A549 (cell line): ENCODE measurements at regions not wholly inside any gene's neighbourhood (a gene's known extent, or its start where the extent isn't known, plus 50 kb on each side); places are given as distances from the start of the nearest gene placed in this dataset.

Experiments
- ATAC-seq, 2 experiments: fragments of 200-7000 bp in 1 of 2; fragments of >200 bp in 1 of 2; cut with Nextera tagmentation in 1 of 2; cut with Tn5 transposase in 1 of 2; 3 replicates each; pipeline versions ENCODE4 v1.8.0 to v1.9.1; 2018 to 2020; ENCODE audit warnings: mild to moderate bottlenecking in 1 of 2, moderate library complexity in 1 of 2
- CTCF ChIA-PET: fragments of 300-600 bp; sonication (Branson Sonifier 250); formaldehyde crosslinking; extraction: SDS; loops from one replicate; lab custom pipeline; 2021; ENCODE audit warnings: antibody characterized with exemption, inconsistent platforms; lab: Yijun Ruan, JAX
- POLR2A ChIA-PET: fragments of 350-600 bp; formaldehyde crosslinking; extraction: SDS; loops from one replicate; lab custom pipeline; 2021; ENCODE audit warnings: antibody characterized with exemption, inconsistent platforms; lab: Yijun Ruan, JAX
- DNase-seq, 2 experiments: peaks; one replicate each; pipeline versions ENCODE4 v3.0.0 to v3.0.0-alpha.2; 2011 to 2016; ENCODE audit warnings: low read depth in 1 of 2, low spot score in 1 of 2
- FAIRE-seq: peaks from 2 replicates; lab custom pipeline; 2011; peaks lifted over from hg19 to GRCh38; lab: Jason Lieb, UNC
- H3K27ac ChIP-seq, 2 experiments: fragments of >200 bp; sonication (Bioruptor Twin); formaldehyde crosslinking; 3 replicates each; pipeline ENCODE4 v1.5.1; 2016 to 2017
- H3K4me1 ChIP-seq: fragments of >200 bp; sonication (Bioruptor Twin); formaldehyde crosslinking; 3 replicates; pipeline ENCODE4 v1.6.1; 2016
- H3K4me2 ChIP-seq: fragments of >200 bp; sonication (Bioruptor Twin); formaldehyde crosslinking; 3 replicates; pipeline ENCODE4 v1.6.1; 2016
- H3K4me3 ChIP-seq: fragments of >200 bp; sonication (Bioruptor Twin); formaldehyde crosslinking; 3 replicates; pipeline ENCODE4 v1.5.1; 2016
- H3K9me3 ChIP-seq: fragments of >200 bp; sonication (Bioruptor Twin); formaldehyde crosslinking; 3 replicates; pipeline ENCODE4 v1.6.1; 2016
- BCL3 ChIP-seq: fragments of >200 bp; sonication (Bioruptor Twin); formaldehyde crosslinking; IDR thresholded peaks from 3 replicates; pipeline ENCODE4 v1.6.1; 2016
- BHLHE40 ChIP-seq: IDR thresholded peaks from 2 replicates; pipeline ENCODE4 v1.6.1; 2012; ENCODE audit warnings: low read depth, low read length, inconsistent platforms
- CEBPB ChIP-seq, 2 experiments: fragments of >200 bp in 1 of 2; sonication (Bioruptor Twin) in 1 of 2; formaldehyde crosslinking in 1 of 2; IDR thresholded peaks; 2 replicates each; pipeline ENCODE4 v1.6.1; 2012 to 2016
- EHF ChIP-seq: fragments of 250-450 bp; sonication (Bioruptor Pico); IDR thresholded peaks from 2 replicates; pipeline ENCODE4 v1.5.0; 2020; ENCODE audit warnings: mild to moderate bottlenecking
- ESRRA ChIP-seq: fragments of 150-350 bp; IDR thresholded peaks from 2 replicates; pipeline ENCODE4 v1.6.1; 2014; ENCODE audit warnings: mild to moderate bottlenecking, low read length, borderline replicate concordance
- FOXS1 ChIP-seq: fragments of 250-450 bp; sonication (Bioruptor Pico); IDR thresholded peaks from 2 replicates; pipeline ENCODE4 v1.5.0; 2020; ENCODE audit warnings: mild to moderate bottlenecking, moderate library complexity
- GATA3 ChIP-seq: IDR thresholded peaks from 2 replicates; pipeline ENCODE4 v1.6.1; 2012; ENCODE audit warnings: borderline replicate concordance
- HDAC2 ChIP-seq: fragments of 200-600 bp; sonication (generic); IDR thresholded peaks from 2 replicates; pipeline ENCODE4 v1.6.1; 2016
- HES2 ChIP-seq: fragments of >200 bp; sonication (Bioruptor Twin); formaldehyde crosslinking; IDR thresholded peaks from 2 replicates; pipeline ENCODE4 v1.6.1; 2016
- HEYL ChIP-seq: fragments of 250-450 bp; sonication (Bioruptor Pico); IDR thresholded peaks from 2 replicates; pipeline ENCODE4 v1.8.0; 2021; ENCODE audit warnings: mild to moderate bottlenecking, moderate library complexity
- HMGXB4 ChIP-seq: fragments of 250-450 bp; sonication (Bioruptor Pico); IDR thresholded peaks from 2 replicates; pipeline ENCODE4 v1.5.0; 2021; ENCODE audit warnings: mild to moderate bottlenecking, moderate library complexity, borderline replicate concordance
- HOXA7 ChIP-seq: fragments of 250-450 bp; sonication (Bioruptor Pico); IDR thresholded peaks from 2 replicates; pipeline ENCODE4 v1.5.0; 2020; ENCODE audit warnings: mild to moderate bottlenecking, moderate library complexity
- KDM5A ChIP-seq: fragments of 200-600 bp; sonication (generic); IDR thresholded peaks from 2 replicates; pipeline ENCODE4 v1.6.1; 2016; ENCODE audit warnings: antibody characterized with exemption, mild to moderate bottlenecking
- MYC ChIP-seq: IDR thresholded peaks from 2 replicates; pipeline ENCODE4 v1.6.1; 2012; ENCODE audit warnings: mild to moderate bottlenecking, inconsistent platforms, low read length, improper control_type of control experiment, borderline replicate concordance
- NFE2L2 ChIP-seq: fragments of 150-350 bp; conservative IDR thresholded peaks from 2 replicates; pipeline ENCODE4 v1.6.1; 2014; ENCODE audit warnings: low read length
- NR3C1 ChIP-seq: fragments of >200 bp; sonication (Bioruptor Twin); formaldehyde crosslinking; IDR thresholded peaks from 3 replicates; pipeline ENCODE4 v1.6.1; 2017
- PHF8 ChIP-seq: fragments of 200-600 bp; sonication (generic); IDR thresholded peaks from 2 replicates; pipeline ENCODE4 v1.6.1; 2016; ENCODE audit warnings: low read depth, mild to moderate bottlenecking, antibody characterized with exemption, moderate library complexity, borderline replicate concordance
- POLR2A ChIP-seq: IDR thresholded peaks from 2 replicates; pipeline ENCODE4 v1.6.1; 2012; ENCODE audit warnings: mild to moderate bottlenecking, low read length
- RCOR1 ChIP-seq: fragments of 150-350 bp; IDR thresholded peaks from 2 replicates; pipeline ENCODE4 v1.6.1; 2014; ENCODE audit warnings: antibody characterized with exemption, low read length, low read depth
- RNF2 ChIP-seq: fragments of 200-600 bp; sonication (generic); IDR thresholded peaks from 2 replicates; pipeline ENCODE4 v1.6.1; 2016; ENCODE audit warnings: low read depth, mild to moderate bottlenecking, antibody characterized with exemption, moderate library complexity, borderline replicate concordance
- SMC3 ChIP-seq: fragments of >200 bp; sonication (Bioruptor Twin); formaldehyde crosslinking; IDR thresholded peaks from 3 replicates; pipeline ENCODE4 v1.6.1; 2018; ENCODE audit warnings: inconsistent platforms
- TP53 ChIP-seq: fragments of 250-450 bp; sonication (Bioruptor Pico); IDR thresholded peaks from 2 replicates; pipeline ENCODE4 v1.5.0; 2021; ENCODE audit warnings: mild to moderate bottlenecking, moderate library complexity
- ZC3H11A ChIP-seq: fragments of 450-650 bp; IDR thresholded peaks from 2 replicates; pipeline ENCODE4 v1.6.1; 2014; ENCODE audit warnings: antibody characterized with exemption, mild to moderate bottlenecking
- ZSCAN20 ChIP-seq: fragments of 250-450 bp; sonication (Bioruptor Pico); IDR thresholded peaks from 2 replicates; pipeline ENCODE4 v1.8.0; 2022; ENCODE audit warnings: mild to moderate bottlenecking, moderate library complexity
- WGBS: methylation state at CpG from one replicate; pipeline ENCODE4 v1.1.6; 2017; ENCODE audit errors: missing lambda C conversion rate; 5-methylcytosine and 5-hydroxymethylcytosine counted together
- TF ChIP-seq, protein P1 (sequence below): fragments of 200-600 bp; sonication (generic); IDR thresholded peaks from 2 replicates; pipeline ENCODE4 v1.6.1; 2016; ENCODE audit warnings: antibody characterized with exemption, mild to moderate bottlenecking, moderate library complexity

- TF ChIP-seq HES2 (no peak), MYC (no peak), EHF (CRISPR knock-in tag) (no peak)
Measured at GRCh38 chr16:9497750-9498149, 406.3 kb downstream of the HAPSTR1 start (continued).

DNA sequence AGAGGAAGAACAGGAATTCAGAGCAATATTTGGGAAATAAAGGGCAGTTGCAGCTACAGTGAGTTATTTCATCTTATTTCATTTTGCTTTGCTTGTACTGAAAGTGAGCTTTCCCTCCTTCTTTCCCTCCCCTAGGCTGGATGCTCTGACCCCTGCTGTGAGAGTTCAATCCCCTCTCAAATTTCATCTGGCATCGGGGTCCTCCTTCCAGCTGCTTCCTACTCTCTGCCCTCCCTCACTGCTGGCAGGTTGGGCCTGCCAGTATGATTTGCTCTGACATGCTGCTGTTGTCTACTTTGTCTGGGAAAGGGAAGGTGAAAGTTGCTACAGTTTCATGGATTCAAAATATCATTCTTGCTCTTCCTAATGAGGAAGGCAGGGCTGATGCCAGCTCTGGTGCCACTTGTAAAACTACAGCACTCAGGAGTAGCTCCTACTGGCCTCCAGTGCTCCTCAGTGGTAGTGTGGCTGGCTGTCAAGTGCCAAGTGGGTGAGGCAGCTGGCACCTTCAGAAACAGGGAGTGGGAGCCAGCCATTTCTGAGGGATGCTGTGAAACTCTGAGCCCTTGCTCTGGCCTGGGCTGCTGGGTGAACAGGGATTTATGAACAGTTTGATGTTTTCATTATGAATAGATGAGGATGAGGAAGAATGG, 408.6 kb downstream of the HAPSTR1 start:
- POLR2A ChIA-PET: no interaction called here
- FAIRE-seq: no peak
- DNase-seq: no peak
- TF ChIP-seq NR3C1: no peak
- TF ChIP-seq GATA3: no peak
- no peak for TF ChIP-seq POLR2A
- no peak for TF ChIP-seq ZC3H11A
- TF ChIP-seq BHLHE40: no peak
- TF ChIP-seq CEBPB (IDR thresholded peaks at IDR 0.05): no peak
- TF ChIP-seq SMC3: no peak
- no peak for TF ChIP-seq EHF (CRISPR knock-in tag)
- CTCF ChIA-PET: no interaction called here
- ATAC-seq: no peak
- WGBS: 0% methylated on average over 1 of the region's 1 CpG
- H3K27ac ChIP-seq: no peak overlapping the region
- H3K4me3 ChIP-seq: no peak overlapping the region
- H3K4me2 ChIP-seq: no peak overlapping the region
- H3K4me1 ChIP-seq: no peaks in the 10 kb centered on the region
- no peaks in the 10 kb centered on the region for H3K9me3 ChIP-seq

DNA sequence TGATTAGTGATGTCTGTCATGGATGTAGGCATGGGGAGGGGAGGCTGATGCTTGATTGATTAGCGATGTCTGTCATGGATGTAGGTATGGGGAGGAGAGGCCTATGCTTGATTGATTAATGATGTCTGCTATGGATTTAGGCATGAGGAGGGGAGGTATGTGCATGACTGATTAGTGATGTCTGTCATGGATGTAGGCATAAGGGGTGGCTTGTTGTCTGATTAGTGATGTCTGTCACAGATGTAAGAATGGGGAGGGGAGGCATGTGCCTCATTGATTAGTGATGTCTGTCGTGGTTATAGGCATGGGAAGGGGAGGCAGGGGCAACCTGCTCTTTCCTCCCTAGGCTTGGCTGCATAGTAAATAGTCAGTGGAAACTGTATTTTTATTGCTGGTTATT, 409.4 kb downstream of the HAPSTR1 start:
- WGBS: 0% methylated on average over 2 of the region's 2 CpGs

GRCh38 chr16:9503251-9503984, 412.0 kb downstream of the HAPSTR1 start:
- H3K4me1 ChIP-seq: no peaks in the 10 kb centered on the region
- H3K27ac ChIP-seq: no peak overlapping the region
- DNase-seq (no peak), FAIRE-seq (no peak), ATAC-seq (no peak)
- ChIA-PET POLR2A (no interaction called here), CTCF (interaction anchor here (0.5 to 1.3 kb wide), 2 partner anchors 13 to 480 kb away, joined by 3 read pairs; no protein-coding TSS in a partner anchor)
- no peak overlapping the region for H3K4me2 ChIP-seq
- WGBS: 0% methylated on average over 3 of the region's 3 CpGs
- TF ChIP-seq HDAC2 (no peak), TP53 (CRISPR knock-in tag) (no peak), HOXA7 (CRISPR knock-in tag) (no peak), NFE2L2 (no peak), HEYL (CRISPR knock-in tag) (no peak), RNF2 (no peak), NR3C1 (no peak), PHF8 (no peak), FOXS1 (CRISPR knock-in tag) (no peak), BCL3 (no peak)
- TF ChIP-seq, protein P1, sequence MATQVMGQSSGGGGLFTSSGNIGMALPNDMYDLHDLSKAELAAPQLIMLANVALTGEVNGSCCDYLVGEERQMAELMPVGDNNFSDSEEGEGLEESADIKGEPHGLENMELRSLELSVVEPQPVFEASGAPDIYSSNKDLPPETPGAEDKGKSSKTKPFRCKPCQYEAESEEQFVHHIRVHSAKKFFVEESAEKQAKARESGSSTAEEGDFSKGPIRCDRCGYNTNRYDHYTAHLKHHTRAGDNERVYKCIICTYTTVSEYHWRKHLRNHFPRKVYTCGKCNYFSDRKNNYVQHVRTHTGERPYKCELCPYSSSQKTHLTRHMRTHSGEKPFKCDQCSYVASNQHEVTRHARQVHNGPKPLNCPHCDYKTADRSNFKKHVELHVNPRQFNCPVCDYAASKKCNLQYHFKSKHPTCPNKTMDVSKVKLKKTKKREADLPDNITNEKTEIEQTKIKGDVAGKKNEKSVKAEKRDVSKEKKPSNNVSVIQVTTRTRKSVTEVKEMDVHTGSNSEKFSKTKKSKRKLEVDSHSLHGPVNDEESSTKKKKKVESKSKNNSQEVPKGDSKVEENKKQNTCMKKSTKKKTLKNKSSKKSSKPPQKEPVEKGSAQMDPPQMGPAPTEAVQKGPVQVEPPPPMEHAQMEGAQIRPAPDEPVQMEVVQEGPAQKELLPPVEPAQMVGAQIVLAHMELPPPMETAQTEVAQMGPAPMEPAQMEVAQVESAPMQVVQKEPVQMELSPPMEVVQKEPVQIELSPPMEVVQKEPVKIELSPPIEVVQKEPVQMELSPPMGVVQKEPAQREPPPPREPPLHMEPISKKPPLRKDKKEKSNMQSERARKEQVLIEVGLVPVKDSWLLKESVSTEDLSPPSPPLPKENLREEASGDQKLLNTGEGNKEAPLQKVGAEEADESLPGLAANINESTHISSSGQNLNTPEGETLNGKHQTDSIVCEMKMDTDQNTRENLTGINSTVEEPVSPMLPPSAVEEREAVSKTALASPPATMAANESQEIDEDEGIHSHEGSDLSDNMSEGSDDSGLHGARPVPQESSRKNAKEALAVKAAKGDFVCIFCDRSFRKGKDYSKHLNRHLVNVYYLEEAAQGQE: no peak
- no peak overlapping the region for H3K4me3 ChIP-seq
- H3K9me3 ChIP-seq: no peaks in the 10 kb centered on the region

More for the DNA sequence above, 409.4 kb downstream of the HAPSTR1 start:
- FAIRE-seq: no peak
- no peaks in the 10 kb centered on the region for H3K9me3 ChIP-seq
- H3K4me3 ChIP-seq: no peak overlapping the region
- no peak overlapping the region for H3K27ac ChIP-seq
- TF ChIP-seq HMGXB4 (CRISPR knock-in tag) (no peak), RNF2 (no peak), RCOR1 (no peak), KDM5A (no peak), ESRRA (no peak), ZC3H11A (no peak), ZSCAN20 (no peak)
- TF ChIP-seq, all 56 proteins: peak for 0
- H3K4me2 ChIP-seq: no peak overlapping the region
- DNase-seq: no peak
- ChIA-PET POLR2A (no interaction called here), CTCF (no interaction called here)
- H3K4me1 ChIP-seq: no peaks in the 10 kb centered on the region
- no peak for ATAC-seq
